RWPE2 (cell line): ENCODE measurements at regions not wholly inside any gene's neighbourhood (a gene's known extent, or its start where the extent isn't known, plus 50 kb on each side); places are given as distances from the start of the nearest gene placed in this dataset.

Source experiments
- ATAC-seq: fragments of 200-7000 bp; cut with Tn5 transposase; 3 replicates; pipeline ENCODE4 v1.9.1; 2021; ENCODE audit warnings: low read depth
- DNase-seq: peaks from one replicate; pipeline ENCODE4 v3.0.0-alpha.2; 2020; ENCODE audit warnings: low spot score
- H3K27ac ChIP-seq: fragments of 450-650 bp; 2 replicates; pipeline ENCODE4 v1.5.1; 2017; ENCODE audit warnings: mild to moderate bottlenecking; ENCODE audit not compliant: poor library complexity, severe bottlenecking
- H3K27me3 ChIP-seq: fragments of 250-450 bp; sonication (Bioruptor Pico); 2 replicates; pipeline ENCODE4 v1.5.1; 2021; ENCODE audit warnings: mild to moderate bottlenecking, moderate library complexity; ENCODE audit not compliant: insufficient read depth, poor library complexity, severe bottlenecking
- H3K36me3 ChIP-seq: fragments of 250-450 bp; sonication (Bioruptor Pico); 2 replicates; pipeline ENCODE4 v1.5.1; 2020; ENCODE audit warnings: low read depth, mild to moderate bottlenecking, moderate library complexity
- H3K4me1 ChIP-seq: fragments of 250-450 bp; sonication (Bioruptor Pico); 2 replicates; pipeline ENCODE4 v1.5.1; 2021; ENCODE audit warnings: mild to moderate bottlenecking, moderate library complexity; ENCODE audit not compliant: insufficient read depth, poor library complexity, severe bottlenecking
- H3K4me3 ChIP-seq: fragments of 250-450 bp; sonication (Bioruptor Pico); 2 replicates; pipeline ENCODE4 v1.5.1; 2021; ENCODE audit warnings: mild to moderate bottlenecking, moderate library complexity; ENCODE audit not compliant: severe bottlenecking
- H3K9me3 ChIP-seq: fragments of 250-450 bp; sonication (Bioruptor Pico); 2 replicates; pipeline ENCODE4 v1.5.1; 2021; ENCODE audit warnings: mild to moderate bottlenecking, moderate library complexity; ENCODE audit not compliant: severe bottlenecking
- CTCF ChIP-seq: fragments of 450-650 bp; IDR thresholded peaks from one replicate; pipeline ENCODE4 v1.5.1; 2017; ENCODE audit warnings: mild to moderate bottlenecking, moderate library complexity; ENCODE audit not compliant: poor library complexity, severe bottlenecking

GRCh38 chr2:126413079-126413478 lies 242.9 kb upstream of the GYPC start:
- TF ChIP-seq CTCF: no peak
- no peak for ATAC-seq
- H3K4me3 ChIP-seq: no peak overlapping the region

GRCh38 chr2:126419403-126419802 lies 236.6 kb upstream of the GYPC start:
- H3K9me3 ChIP-seq: no peaks in the 10 kb centered on the region
- H3K4me1 ChIP-seq: no peaks in the 10 kb centered on the region
- H3K27me3 ChIP-seq: no peaks in the 10 kb centered on the region
- DNase-seq: no peak
- no peak overlapping the region for H3K4me3 ChIP-seq
- H3K36me3 ChIP-seq: no peaks in the 10 kb centered on the region
- H3K27ac ChIP-seq: no peak overlapping the region
- no peak for TF ChIP-seq CTCF
- no peak for ATAC-seq

More at GRCh38 chr2:126413079-126413478, 242.9 kb upstream of the GYPC start:
- Histone ChIP-seq H3K27ac (no peak overlapping the region), H3K9me3 (no peaks in the 10 kb centered on the region), H3K27me3 (peaks cover 17% of the 10 kb centered on the region), H3K4me1 (no peaks in the 10 kb centered on the region), H3K36me3 (no peaks in the 10 kb centered on the region)
- no peak for DNase-seq

GRCh38 chr2:126425943-126426342 lies 230.0 kb upstream of the GYPC start:
- Histone ChIP-seq H3K4me1 (no peaks in the 10 kb centered on the region), H3K27me3 (no peaks in the 10 kb centered on the region), H3K27ac (no peak overlapping the region), H3K36me3 (no peaks in the 10 kb centered on the region), H3K9me3 (no peaks in the 10 kb centered on the region), H3K4me3 (no peak overlapping the region)
- ATAC-seq (no peak), DNase-seq (no peak)
- no peak for TF ChIP-seq CTCF

- DNase-seq (no peak), ATAC-seq (no peak)
- H3K27ac ChIP-seq: no peak overlapping the region
- no peaks in the 10 kb centered on the region for H3K27me3 ChIP-seq
- H3K36me3 ChIP-seq: no peaks in the 10 kb centered on the region
- H3K4me3 ChIP-seq: no peak overlapping the region
- H3K9me3 ChIP-seq: no peaks in the 10 kb centered on the region
- TF ChIP-seq CTCF: no peak
- H3K4me1 ChIP-seq: no peaks in the 10 kb centered on the region
Observed at GRCh38 chr2:126429103-126429502, 226.9 kb upstream of the GYPC start.

- DNase-seq: no peak
- no peak for ATAC-seq
Observed at GRCh38 chr2:126431136-126431535, 224.8 kb upstream of the GYPC start.

More at GRCh38 chr2:126431136-126431535, 224.8 kb upstream of the GYPC start:
- H3K4me1 ChIP-seq: no peaks in the 10 kb centered on the region
- no peaks in the 10 kb centered on the region for H3K27me3 ChIP-seq
- TF ChIP-seq CTCF: no peak
- H3K9me3 ChIP-seq: no peaks in the 10 kb centered on the region
- no peak overlapping the region for H3K4me3 ChIP-seq
- no peak overlapping the region for H3K27ac ChIP-seq
- no peaks in the 10 kb centered on the region for H3K36me3 ChIP-seq
